C4-2B (cell line): ENCODE measurements at regions not wholly inside any gene's neighbourhood (a gene's known extent, or its start where the extent isn't known, plus 50 kb on each side); places are given as distances from the start of the nearest gene placed in this dataset.
"Not testable (repeated sequence)": the region's sequence is repeated elsewhere in the genome, so short reads cannot be mapped to it uniquely, and the experiment has no call there.

Experiments used
- H3K27ac ChIP-seq: fragments of 450-650 bp; 2 replicates; pipeline ENCODE4 v1.5.1; 2017
- ZFX ChIP-seq: fragments of 450-650 bp; IDR thresholded peaks from 2 replicates; pipeline ENCODE4 v1.6.1; 2017
- TF ChIP-seq, protein P1 (sequence below): fragments of 450-650 bp; conservative IDR thresholded peaks from 2 replicates; pipeline ENCODE4 v1.5.1; 2017; ENCODE audit warnings: mild to moderate bottlenecking

DNA sequence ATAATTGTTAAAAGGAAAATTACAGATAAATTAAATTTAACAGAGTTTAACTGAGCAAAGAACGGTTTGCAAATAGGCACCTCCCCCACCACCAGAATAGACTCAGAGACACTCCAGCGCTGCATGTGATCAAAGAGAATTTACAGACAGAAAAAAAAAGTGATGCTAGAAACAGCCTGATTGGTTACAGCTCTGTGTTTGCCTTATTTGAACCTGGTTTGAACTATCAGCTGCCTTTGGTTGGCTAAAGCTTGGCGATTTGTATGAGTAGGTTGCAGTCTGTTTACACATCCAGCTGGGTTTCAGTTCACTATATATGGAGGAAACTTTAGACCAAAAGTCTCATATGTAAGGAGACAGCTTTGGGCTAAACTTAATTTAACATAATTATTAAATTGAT lies 249.1 kb downstream of the ENC1 start:
- TF ChIP-seq, protein P1, sequence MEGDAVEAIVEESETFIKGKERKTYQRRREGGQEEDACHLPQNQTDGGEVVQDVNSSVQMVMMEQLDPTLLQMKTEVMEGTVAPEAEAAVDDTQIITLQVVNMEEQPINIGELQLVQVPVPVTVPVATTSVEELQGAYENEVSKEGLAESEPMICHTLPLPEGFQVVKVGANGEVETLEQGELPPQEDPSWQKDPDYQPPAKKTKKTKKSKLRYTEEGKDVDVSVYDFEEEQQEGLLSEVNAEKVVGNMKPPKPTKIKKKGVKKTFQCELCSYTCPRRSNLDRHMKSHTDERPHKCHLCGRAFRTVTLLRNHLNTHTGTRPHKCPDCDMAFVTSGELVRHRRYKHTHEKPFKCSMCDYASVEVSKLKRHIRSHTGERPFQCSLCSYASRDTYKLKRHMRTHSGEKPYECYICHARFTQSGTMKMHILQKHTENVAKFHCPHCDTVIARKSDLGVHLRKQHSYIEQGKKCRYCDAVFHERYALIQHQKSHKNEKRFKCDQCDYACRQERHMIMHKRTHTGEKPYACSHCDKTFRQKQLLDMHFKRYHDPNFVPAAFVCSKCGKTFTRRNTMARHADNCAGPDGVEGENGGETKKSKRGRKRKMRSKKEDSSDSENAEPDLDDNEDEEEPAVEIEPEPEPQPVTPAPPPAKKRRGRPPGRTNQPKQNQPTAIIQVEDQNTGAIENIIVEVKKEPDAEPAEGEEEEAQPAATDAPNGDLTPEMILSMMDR: no peak
- no peak for TF ChIP-seq ZFX
- no peak overlapping the region for H3K27ac ChIP-seq

DNA sequence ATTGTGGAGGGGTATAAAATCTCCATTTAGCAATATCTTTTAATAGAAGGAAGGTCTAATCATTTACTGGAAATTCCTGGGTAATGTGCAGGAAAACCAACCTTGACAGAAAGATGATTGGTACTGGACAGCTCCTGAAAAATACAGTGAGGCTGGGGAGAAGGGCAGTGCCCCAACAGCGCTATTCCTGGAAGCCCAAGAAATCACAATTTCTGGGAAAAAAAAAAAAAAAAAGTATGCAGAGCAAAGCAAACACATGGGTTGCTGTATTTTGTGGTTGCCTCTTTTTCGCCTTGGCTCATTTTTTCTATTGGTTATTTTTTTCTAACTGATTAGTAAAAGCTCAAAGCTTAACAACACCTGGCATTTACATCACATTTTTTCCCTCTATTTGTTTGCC lies 249.7 kb downstream of the ENC1 start:
- TF ChIP-seq ZFX: no peak
- TF ChIP-seq, protein P1: no peak
- no peak overlapping the region for H3K27ac ChIP-seq

DNA sequence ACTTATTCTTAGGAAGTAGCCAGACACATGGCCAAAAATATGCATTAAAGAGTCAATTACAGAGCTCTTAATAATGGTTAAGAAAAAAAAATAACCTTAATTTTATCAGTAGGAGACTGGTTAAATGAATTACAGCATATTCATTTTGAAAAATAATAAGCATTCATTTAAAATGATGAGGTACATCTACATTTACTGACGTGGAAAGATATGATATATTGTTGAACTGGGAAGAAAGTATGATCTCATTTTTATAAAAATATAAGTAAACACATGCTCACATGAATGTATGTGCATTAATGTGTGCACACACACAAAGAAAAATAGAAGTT lies 250.3 kb downstream of the ENC1 start:
- no peak overlapping the region for H3K27ac ChIP-seq
- TF ChIP-seq, protein P1: no peak
- TF ChIP-seq ZFX: no peak

DNA sequence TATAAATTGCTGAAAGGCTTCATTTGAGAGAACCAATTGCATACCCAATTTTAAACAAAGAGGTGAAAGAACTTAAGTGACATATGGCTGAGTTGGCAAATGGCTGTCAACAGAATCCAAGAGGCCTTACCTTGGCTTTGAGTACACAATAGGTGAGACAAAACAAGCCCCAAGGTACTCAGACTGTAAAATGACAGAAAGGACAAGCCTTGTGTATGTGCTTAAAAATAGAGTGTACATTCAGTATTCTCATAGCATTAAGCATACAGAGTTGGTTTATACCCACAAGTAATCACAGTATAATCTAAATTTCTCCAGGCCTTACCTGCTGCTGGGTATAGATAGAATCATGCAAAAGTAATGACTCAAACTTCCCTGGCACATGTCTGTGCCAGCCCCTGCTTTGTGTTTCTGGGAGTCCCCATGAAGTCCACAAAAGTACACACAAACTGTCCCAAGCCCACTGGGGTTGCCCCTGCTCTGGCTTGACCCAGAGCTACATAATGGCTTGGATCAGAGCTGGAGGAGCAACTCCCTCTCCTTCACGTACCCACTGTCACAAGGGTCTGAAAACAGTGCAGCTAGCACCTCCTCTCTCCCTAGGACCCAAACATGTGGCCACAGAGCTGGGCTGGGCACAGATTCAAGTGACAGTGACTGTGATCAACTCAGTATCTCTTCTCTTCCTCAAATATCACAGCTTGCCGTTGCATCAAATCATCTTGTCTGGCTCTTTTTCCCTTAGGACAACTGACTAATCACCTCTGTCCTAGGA lies 250.8 kb downstream of the ENC1 start:
- TF ChIP-seq, protein P1: no peak
- TF ChIP-seq ZFX: no peak
- no peak overlapping the region for H3K27ac ChIP-seq

DNA sequence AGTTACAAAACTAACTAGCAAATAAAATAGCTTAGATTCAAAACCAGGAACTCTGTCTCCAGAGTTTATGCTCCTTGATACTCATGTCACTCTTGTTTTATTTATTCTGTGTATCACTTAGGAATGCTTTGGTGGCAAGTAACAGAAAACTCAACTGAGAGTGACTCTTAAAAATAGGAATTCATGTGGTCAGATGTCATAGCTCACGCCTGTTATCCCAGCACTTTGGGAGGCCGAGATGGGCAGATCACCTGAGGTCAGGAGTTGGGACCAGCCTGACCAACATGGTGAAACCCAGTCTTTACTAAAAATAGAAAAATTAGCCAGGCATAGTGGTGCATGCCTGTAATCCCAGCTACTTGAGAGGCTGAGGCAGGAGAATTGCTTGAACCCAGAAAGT lies 252.1 kb downstream of the ENC1 start:
- not testable (repeated sequence) for H3K27ac ChIP-seq

DNA sequence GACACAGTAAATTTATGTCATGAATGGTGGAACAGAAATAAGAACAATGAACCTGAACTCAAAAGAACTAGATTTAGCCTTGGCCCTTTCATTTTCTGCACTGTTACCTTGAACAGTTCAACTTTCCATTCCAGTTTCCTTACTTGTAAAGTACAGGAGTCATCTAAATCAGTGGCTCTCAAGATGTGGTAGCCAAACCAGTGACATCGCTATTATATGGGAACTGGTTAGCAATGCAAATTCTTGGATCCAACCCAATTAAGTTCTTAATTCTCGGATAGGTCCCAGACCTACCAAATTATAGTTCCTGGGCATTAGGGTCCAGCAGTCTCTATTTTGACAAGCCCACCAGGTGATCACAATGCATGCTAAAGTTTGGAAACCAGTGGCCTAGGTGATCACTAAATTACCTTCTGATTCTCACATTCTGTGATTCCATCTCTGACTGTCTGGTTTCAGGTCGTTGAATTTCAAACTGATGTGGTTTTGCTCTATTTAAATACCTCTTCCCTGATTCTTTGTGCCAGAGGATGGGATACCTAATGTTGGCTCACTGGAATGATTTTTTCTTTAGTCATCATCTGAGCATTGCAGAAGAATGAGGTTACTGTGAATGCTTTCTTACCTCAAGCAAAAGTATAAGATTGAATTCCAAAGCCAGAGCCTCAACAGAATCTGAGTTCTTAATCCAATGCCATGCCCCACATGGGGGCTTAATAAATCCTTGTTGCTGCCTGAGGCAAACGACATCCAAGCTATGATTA lies 253.8 kb downstream of the ENC1 start:
- H3K27ac ChIP-seq: no peak overlapping the region
- TF ChIP-seq, protein P1: no peak
- TF ChIP-seq ZFX: no peak

DNA sequence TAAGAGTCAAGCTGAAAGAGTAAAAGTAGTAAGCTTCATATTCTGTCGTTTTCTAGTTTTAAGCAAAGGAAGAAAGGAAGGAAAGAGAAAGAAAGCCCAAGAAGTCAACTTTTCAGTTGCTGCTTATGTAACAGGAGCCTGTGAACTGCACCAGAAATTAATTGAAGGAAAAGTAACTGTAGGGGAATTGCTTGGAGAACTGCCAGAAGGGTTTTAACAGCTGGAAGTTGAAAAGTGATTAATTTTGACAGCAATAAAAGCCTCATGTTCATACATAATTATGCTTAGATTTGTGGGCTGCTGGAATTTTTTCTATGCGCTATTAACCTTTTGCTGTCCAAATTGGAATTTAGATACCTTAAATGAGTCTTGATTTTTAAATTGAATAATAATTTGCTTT lies 255.7 kb downstream of the ENC1 start:
- no peak overlapping the region for H3K27ac ChIP-seq
- TF ChIP-seq, protein P1: no peak
- TF ChIP-seq ZFX: no peak
